HG03108 (cell line): ENCODE measurements at regions not wholly inside any gene's neighbourhood (a gene's known extent, or its start where the extent isn't known, plus 50 kb on each side); places are given as distances from the start of the nearest gene placed in this dataset.
"Not testable (repeated sequence)": the region's sequence is repeated elsewhere in the genome, so short reads cannot be mapped to it uniquely, and the experiment has no call there.

ENCODE experiments used
- ATAC-seq: cut with Tn5 transposase; IDR thresholded peaks from one replicate; pipeline ENCODE4 v1.9.1; 2021; ENCODE audit warnings: moderate library complexity; ENCODE audit not compliant: unreplicated experiment

GRCh38 chr10:78650122-78650521, 418.6 kb upstream of the ZMIZ1 start:
- no peak for ATAC-seq

GRCh38 chr10:78651287-78651686, 417.5 kb upstream of the ZMIZ1 start:
- no peak for ATAC-seq

GRCh38 chr10:78653555-78653954, 415.2 kb upstream of the ZMIZ1 start:
- no peak for ATAC-seq

GRCh38 chr10:78654047-78654590, 414.6 kb upstream of the ZMIZ1 start:
- ATAC-seq = no peak

DNA sequence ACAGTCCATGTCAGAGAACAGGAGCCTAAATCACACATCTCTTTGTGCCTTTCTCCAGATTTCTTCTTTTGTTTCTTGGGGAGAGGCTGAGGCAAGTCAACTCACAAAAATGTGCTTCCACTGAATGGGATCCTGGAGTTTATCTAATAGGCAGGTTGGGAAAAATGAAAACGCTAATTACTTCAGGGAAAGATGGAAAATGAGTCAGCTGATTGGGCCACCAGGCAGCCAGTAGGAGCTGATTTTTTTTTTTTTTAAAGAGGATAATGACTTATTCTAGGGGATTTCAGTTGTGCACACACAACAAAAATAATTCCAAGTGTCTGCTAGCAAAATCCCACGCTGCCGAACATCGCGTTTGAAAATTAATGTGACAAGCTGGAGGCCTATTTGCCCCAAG, 412.8 kb upstream of the ZMIZ1 start:
- no peak for ATAC-seq

DNA sequence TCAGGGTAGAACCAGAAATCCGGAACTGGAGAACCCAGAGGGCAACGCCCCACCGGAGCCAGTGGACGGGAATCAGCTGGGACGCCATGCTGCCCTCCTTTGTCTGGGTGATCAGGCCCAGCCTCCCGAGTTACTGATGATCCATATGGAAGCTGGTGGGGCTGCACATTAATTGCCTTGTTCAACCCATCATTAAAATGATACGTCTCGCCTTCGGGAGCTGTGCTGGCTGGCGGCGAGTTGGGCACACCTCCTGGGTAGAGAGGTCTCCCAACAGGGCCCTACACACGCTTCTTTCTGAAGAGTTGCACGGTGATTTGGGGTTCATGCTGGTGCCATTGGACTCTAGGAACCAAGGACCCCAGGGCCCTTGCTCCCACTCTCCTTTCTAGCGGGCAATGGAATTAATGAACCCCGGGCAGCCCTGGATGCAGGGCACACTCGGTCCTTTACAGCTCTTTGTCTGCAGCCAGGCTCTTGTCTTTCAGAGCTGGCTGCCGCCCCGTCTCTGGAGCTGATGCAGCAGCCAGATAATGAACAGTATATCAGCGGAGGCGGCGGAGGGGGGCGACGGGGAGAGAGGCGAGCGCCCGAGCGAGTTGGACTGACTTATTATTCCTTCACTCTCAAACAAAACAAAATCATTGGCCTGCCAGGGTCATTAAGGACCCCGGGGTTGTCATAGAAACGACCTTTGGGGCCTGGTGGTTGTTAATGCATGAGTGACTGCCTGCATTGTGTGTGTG, 412.2 kb upstream of the ZMIZ1 start:
- no peak for ATAC-seq

- no peak for ATAC-seq
Observed at GRCh38 chr10:78657163-78657861, 411.5 kb upstream of the ZMIZ1 start.

DNA sequence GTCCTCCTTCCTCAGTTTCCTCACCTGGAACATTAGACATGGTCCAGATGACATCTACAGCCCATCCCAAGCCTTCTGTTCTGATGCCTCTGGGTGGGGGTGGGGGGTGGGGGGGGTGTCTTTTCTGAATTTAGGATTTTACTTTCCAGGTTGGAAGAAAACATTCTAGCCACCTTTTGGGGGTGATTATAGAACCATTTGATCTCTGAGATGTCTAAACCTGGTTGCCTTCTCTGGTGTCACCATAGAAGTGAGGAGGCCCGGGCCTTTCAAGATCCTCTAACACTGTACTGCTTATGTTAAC, 411.0 kb upstream of the ZMIZ1 start:
- ATAC-seq = no peak

- peak; percentile 63 for ATAC-seq
Observed at GRCh38 chr10:78658645-78659597, 409.8 kb upstream of the ZMIZ1 start.

GRCh38 chr10:78659598-78659967, 409.2 kb upstream of the ZMIZ1 start:
- ATAC-seq = no peak

GRCh38 chr10:78660446-78661106, 408.2 kb upstream of the ZMIZ1 start:
- no peak for ATAC-seq

DNA sequence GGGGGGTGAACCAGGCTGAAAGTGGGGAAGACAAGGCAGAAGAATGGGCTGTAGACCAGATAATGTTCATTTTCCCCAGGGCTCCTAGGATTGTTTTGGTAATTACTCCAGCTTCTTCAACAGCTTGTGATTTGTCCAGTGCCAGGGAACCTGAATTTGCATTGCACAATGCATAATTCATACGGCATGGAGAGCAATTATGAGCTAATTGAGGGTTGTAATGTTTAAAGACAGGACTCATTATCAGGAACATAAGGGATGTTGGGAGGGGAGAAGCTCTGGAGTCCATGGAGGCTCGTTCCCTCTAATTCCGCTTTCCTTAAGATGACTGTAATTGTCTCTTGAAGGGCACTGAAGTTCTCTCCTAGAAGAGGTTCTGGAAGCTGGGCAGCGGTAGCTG, 405.0 kb upstream of the ZMIZ1 start:
- ATAC-seq = no peak

DNA sequence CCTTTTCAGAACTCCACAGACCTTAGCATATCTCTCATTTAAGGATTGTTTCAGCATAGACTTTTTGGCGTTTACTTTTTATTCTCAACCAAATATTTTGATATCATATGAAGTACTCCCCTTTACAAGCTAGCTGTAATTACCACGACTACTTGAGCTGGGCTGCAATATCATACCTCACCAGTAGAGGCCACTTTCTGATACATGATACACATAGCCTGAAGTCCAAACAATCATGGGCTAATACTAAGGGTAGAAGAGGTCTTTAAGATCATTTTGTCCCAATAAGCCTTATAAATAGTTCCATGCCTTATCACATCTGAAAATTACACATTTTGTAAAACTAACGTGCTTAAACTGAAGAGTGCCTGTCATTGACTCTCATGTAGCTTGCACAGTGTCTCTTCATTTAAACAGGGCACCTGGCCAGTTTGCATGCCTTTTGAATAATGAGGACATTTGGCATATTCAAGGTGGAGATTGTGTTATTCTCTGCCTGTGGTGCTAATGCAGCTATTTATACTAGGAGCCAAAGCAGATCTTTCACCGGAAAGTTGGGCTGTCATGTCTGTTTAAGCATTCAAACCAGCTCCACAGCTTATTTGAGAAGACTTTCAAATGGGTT, 403.7 kb upstream of the ZMIZ1 start:
- ATAC-seq = no peak

GRCh38 chr10:78672918-78673317, 395.8 kb upstream of the ZMIZ1 start:
- ATAC-seq = no peak

DNA sequence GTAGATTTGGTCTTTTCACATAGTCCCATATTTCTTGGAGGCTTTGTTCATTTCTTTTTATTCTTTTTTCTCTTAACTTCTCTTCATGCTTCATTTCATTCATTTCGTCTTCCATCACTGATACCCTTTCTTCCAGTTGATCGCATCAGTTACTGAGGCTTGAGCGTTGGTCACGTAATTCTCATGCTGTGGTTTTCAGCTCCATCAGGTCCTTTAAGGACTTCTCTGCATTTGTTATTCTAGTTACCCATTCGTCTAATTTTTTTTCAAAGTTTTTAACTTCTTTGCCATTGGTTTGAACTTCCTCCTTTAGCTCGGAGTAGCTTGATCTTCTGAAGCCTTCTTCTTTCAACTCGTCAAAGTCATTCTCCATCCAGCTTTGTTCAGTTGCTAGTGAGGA, 387.6 kb upstream of the ZMIZ1 start:
- ATAC-seq = not testable (repeated sequence)

- not testable (repeated sequence) for ATAC-seq
Observed at GRCh38 chr10:78681986-78682385, 386.8 kb upstream of the ZMIZ1 start.

- no peak for ATAC-seq
Observed at GRCh38 chr10:78684947-78685346, 383.8 kb upstream of the ZMIZ1 start.

- no peak for ATAC-seq
Observed at GRCh38 chr10:78685466-78686103, 383.2 kb upstream of the ZMIZ1 start.

DNA sequence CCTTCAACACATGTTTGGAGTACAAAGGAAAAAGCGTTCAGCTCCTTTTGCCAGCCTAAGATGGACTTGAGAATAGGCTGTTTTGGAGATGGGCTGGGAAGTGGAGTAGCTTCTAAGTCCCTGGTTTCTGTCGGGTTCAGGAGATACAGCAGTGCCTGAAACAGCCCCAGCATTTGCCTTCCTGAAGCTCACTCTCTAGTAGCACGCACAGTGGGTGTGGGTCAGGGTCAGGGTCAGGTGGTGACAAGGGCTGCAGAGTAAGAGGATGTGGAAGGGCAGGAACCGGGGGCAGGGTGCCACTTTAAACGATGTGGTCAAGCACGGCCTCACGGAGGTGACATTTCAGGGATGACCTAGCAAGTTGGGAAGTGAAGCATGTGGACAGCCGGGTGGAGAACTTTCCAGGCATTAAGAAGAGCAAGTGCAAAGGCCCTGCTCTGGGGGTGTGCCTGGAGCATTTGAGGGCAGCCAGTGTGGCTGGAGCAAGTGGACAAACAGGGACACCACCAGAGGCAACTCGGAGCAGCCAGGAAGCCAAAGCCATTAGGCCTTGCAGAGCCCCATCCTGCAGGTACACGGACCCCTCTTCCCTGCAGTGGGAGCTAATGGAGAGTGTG, 382.2 kb upstream of the ZMIZ1 start:
- no peak for ATAC-seq

DNA sequence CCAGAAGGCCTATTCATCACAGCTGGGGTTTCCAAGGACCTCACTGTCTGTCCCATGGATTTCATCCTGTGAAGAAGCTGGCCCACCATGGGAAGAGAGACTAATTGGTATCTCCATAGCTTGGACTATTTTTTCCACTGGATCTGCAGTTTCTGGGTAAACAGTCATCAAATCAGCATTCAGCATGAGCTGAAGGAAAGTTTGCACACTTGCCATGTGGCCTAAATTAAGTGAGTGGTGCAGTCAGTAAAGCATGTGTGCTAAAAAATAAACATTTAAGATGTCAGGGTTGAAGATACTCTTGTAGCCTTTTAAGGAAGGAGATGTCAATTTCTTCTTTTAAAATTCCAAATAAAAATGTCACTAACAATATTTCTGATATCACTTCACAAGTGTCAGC, 381.1 kb upstream of the ZMIZ1 start:
- ATAC-seq = no peak
